NCI-H1105 (cell line): ENCODE measurements at regions not wholly inside any gene's neighbourhood (a gene's known extent, or its start where the extent isn't known, plus 50 kb on each side); places are given as distances from the start of the nearest gene placed in this dataset.

Experiments used
- DNase-seq: peaks from one replicate; lab custom pipeline; 2025; lab: John Stamatoyannopoulos, UW

- DNase-seq, result no peak
Measured at GRCh38 chr2:239688122-239688681, 287.4 kb upstream of the HDAC4 start.

- no peak for DNase-seq
Measured at GRCh38 chr2:239687441-239687840, 286.6 kb upstream of the HDAC4 start.

- no peak for DNase-seq
Measured at GRCh38 chr2:239685965-239686364, 285.1 kb upstream of the HDAC4 start.

GRCh38 chr2:239685556-239685955 is 284.7 kb upstream of the HDAC4 start:
- DNase-seq, result no peak

GRCh38 chr2:239684996-239685395 is 284.2 kb upstream of the HDAC4 start:
- no peak for DNase-seq

- no peak for DNase-seq
Measured at GRCh38 chr2:239684271-239684810, 283.5 kb upstream of the HDAC4 start.

GRCh38 chr2:239682518-239682917 is 281.7 kb upstream of the HDAC4 start:
- DNase-seq, result no peak

- no peak for DNase-seq
Measured at GRCh38 chr2:239679755-239680154, 278.9 kb upstream of the HDAC4 start.

- DNase-seq, result no peak
Measured at GRCh38 chr2:239678666-239679296, 278.0 kb upstream of the HDAC4 start.

- DNase-seq, result no peak
Measured at GRCh38 chr2:239678186-239678490, 277.3 kb upstream of the HDAC4 start.

GRCh38 chr2:239677453-239678185 is 276.8 kb upstream of the HDAC4 start:
- DNase-seq, result no peak

GRCh38 chr2:239676716-239677452 is 276.1 kb upstream of the HDAC4 start:
- DNase-seq, result no peak

- DNase-seq, result no peak
Measured at GRCh38 chr2:239675826-239676715, 275.3 kb upstream of the HDAC4 start.

GRCh38 chr2:239674981-239675825 is 274.4 kb upstream of the HDAC4 start:
- no peak for DNase-seq

GRCh38 chr2:239674101-239674980 is 273.5 kb upstream of the HDAC4 start:
- DNase-seq, result no peak

- DNase-seq, result no peak
Measured at GRCh38 chr2:239673641-239674040, 272.8 kb upstream of the HDAC4 start.

- no peak for DNase-seq
Measured at GRCh38 chr2:239671916-239672849, 271.4 kb upstream of the HDAC4 start.

- DNase-seq, result no peak
Measured at GRCh38 chr2:239671471-239671870, 270.7 kb upstream of the HDAC4 start.
